Gastroesophageal sphincter (tissue), 3 donors: ENCODE measurements at regions not wholly inside any gene's neighbourhood (a gene's known extent, or its start where the extent isn't known, plus 50 kb on each side); places are given as distances from the start of the nearest gene placed in this dataset.

Experiments
- CTCF ChIP-seq, 4 experiments: fragments of 200-600 bp in 2 of 4; fragments of 450-650 bp in 2 of 4; sonication (generic) in 1 of 4; IDR thresholded peaks; one replicate each; pipeline ENCODE4 v1.5.1; 2017 to 2019; ENCODE audit warnings: antibody characterized with exemption in 4 of 4, mild to moderate bottlenecking in 2 of 4, moderate library complexity in 2 of 4
- EP300 ChIP-seq: sonication (generic); formaldehyde crosslinking; IDR thresholded peaks from one replicate; pipeline ENCODE4 v1.6.1; 2017; ENCODE audit warnings: antibody characterized with exemption, mild to moderate bottlenecking

- TF ChIP-seq EP300 (no peak), CTCF (IDR thresholded peaks at IDR 0.05) (no peak)
These were observed 135.3 kb downstream of the SOX1 start for GRCh38 chr13:112202266-112202665.
